ENCODE measurements at regions not wholly inside any gene's neighbourhood (a gene's known extent, or its start where the extent isn't known, plus 50 kb on each side); places are given as distances from the start of the nearest gene placed in this dataset.
A peak's percentile ranks its signal among the peaks of the same experiment; 100 is the strongest.

DNA sequence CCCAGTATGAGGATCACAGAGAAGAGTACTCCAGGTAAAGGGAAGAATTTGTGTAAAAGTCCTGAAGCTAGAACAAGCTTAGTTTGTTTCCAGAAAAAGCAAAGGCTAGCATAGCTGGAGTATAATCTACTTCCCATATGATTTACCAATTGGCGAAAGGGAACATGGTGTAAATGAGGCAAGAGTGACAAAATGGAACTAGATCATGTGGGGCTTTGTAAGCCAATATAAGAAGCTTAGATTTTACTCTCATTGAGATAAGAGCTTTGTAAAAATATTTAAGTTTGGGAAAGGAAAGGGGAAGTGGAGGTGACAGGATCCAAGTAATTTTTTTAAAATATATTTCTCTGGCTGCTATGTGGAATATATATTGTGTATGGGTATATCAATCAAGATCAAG, 234.9 kb downstream of the KCTD12 start:
- no peak for TF ChIP-seq CTCF (IDR thresholded peaks at IDR 0.05; ENCODE audit: insufficient read depth, low read length)
- no peak for TF ChIP-seq POLR2AphosphoS5 (IDR thresholded peaks at IDR 0.05; ENCODE audit: low read depth)
- no peak for TF ChIP-seq REST (IDR thresholded peaks at IDR 0.05; ENCODE audit: insufficient replicate concordance, low read depth)
- TF ChIP-seq GABPA (IDR thresholded peaks at IDR 0.05; ENCODE audit: low read depth): no peak
- peak; percentile 53 for TF ChIP-seq SPI1 (IDR thresholded peaks at IDR 0.05; ENCODE audit: borderline replicate concordance, low read depth)
